ENCODE measurements at regions not wholly inside any gene's neighbourhood (a gene's known extent, or its start where the extent isn't known, plus 50 kb on each side); places are given as distances from the start of the nearest gene placed in this dataset.

DNA sequence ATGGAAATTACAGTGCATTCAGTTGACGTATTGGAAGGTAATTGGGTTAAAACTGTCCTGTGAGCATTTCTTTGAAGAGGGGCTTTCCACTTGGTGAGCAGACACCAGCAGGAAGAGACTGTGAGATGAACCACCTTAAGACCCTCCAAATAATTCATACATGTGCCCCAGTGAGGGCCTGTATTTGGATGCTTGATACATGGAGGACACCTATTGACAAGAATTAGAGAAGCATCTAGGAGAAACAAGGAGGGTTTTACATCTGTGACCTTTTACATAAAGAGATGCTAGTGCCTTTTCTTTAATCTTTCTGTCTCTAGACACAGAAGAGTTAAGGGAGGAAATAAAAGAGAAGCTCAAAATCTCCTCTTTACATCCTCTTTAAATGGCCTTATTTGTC is 1115.3 kb upstream of the IGFBP7 start:
- Histone ChIP-seq H3K4me3 (ENCODE audit: low read depth in 1 of 2, low read length in 2 of 2) (no peak overlapping the region), H3K27ac (ENCODE audit: low read depth in 2 of 2, low read length in 1 of 2) (no peak overlapping the region), H3K9me3 (ENCODE audit: control insufficient read depth in 2 of 2, insufficient read depth in 1 of 2, low read depth in 1 of 2, low read length in 1 of 2) (no peaks in the 10 kb centered on the region), H3K27me3 (ENCODE audit: control insufficient read depth in 1 of 2, insufficient read depth in 2 of 2, low read length in 2 of 2) (no peaks in the 10 kb centered on the region), H3K36me3 (ENCODE audit: control insufficient read depth in 2 of 2, insufficient read depth in 2 of 2, low read length in 1 of 2) (no peaks in the 10 kb centered on the region), H3K4me1 (ENCODE audit: control insufficient read depth in 2 of 2, insufficient read depth in 2 of 2, low read length in 1 of 2) (no peaks in the 10 kb centered on the region)
- WGBS, 2 donors, result 90 to 95% methylated on average over 1 of the region's 1 CpG

GRCh38 chr4:58219179-58219578 is 1109.0 kb upstream of the IGFBP7 start:
- Histone ChIP-seq H3K36me3 (ENCODE audit: control insufficient read depth in 2 of 2, insufficient read depth in 2 of 2, low read length in 1 of 2) (no peaks in the 10 kb centered on the region), H3K4me1 (ENCODE audit: control insufficient read depth in 2 of 2, insufficient read depth in 2 of 2, low read length in 1 of 2) (no peaks in the 10 kb centered on the region), H3K27ac (ENCODE audit: low read depth in 2 of 2, low read length in 1 of 2) (no peak overlapping the region), H3K9me3 (ENCODE audit: control insufficient read depth in 2 of 2, insufficient read depth in 1 of 2, low read depth in 1 of 2, low read length in 1 of 2) (no peaks in the 10 kb centered on the region), H3K4me3 (ENCODE audit: low read depth in 1 of 2, low read length in 2 of 2) (no peak overlapping the region), H3K27me3 (ENCODE audit: control insufficient read depth in 1 of 2, insufficient read depth in 2 of 2, low read length in 2 of 2) (no peaks in the 10 kb centered on the region)
- WGBS, 2 donors, result 51 to 53% methylated on average over 2 of the region's 2 CpGs

GRCh38 chr4:58216461-58216860 is 1106.3 kb upstream of the IGFBP7 start:
- Histone ChIP-seq H3K4me3 (ENCODE audit: low read depth in 1 of 2, low read length in 2 of 2) (no peak overlapping the region), H3K9me3 (ENCODE audit: control insufficient read depth in 2 of 2, insufficient read depth in 1 of 2, low read depth in 1 of 2, low read length in 1 of 2) (no peaks in the 10 kb centered on the region), H3K27me3 (ENCODE audit: control insufficient read depth in 1 of 2, insufficient read depth in 2 of 2, low read length in 2 of 2) (no peaks in the 10 kb centered on the region), H3K27ac (ENCODE audit: low read depth in 2 of 2, low read length in 1 of 2) (no peak overlapping the region), H3K4me1 (ENCODE audit: control insufficient read depth in 2 of 2, insufficient read depth in 2 of 2, low read length in 1 of 2) (no peaks in the 10 kb centered on the region), H3K36me3 (ENCODE audit: control insufficient read depth in 2 of 2, insufficient read depth in 2 of 2, low read length in 1 of 2) (no peaks in the 10 kb centered on the region)
- 95 to 97% methylated on average over 1 of the region's 1 CpG for WGBS, 2 donors

GRCh38 chr4:58214376-58214775 is 1104.2 kb upstream of the IGFBP7 start:
- no peak overlapping the region for H3K4me3 ChIP-seq (ENCODE audit: low read depth in 1 of 2, low read length in 2 of 2)
- H3K4me1 ChIP-seq (ENCODE audit: control insufficient read depth in 2 of 2, insufficient read depth in 2 of 2, low read length in 1 of 2), result no peaks in the 10 kb centered on the region
- 38 to 46% methylated on average over 3 of the region's 3 CpGs for WGBS, 2 donors
- H3K9me3 ChIP-seq (ENCODE audit: control insufficient read depth in 2 of 2, insufficient read depth in 1 of 2, low read depth in 1 of 2, low read length in 1 of 2), result no peaks in the 10 kb centered on the region
- H3K36me3 ChIP-seq (ENCODE audit: control insufficient read depth in 2 of 2, insufficient read depth in 2 of 2, low read length in 1 of 2), result no peaks in the 10 kb centered on the region
- no peak overlapping the region for H3K27ac ChIP-seq (ENCODE audit: low read depth in 2 of 2, low read length in 1 of 2)
- no peaks in the 10 kb centered on the region for H3K27me3 ChIP-seq (ENCODE audit: control insufficient read depth in 1 of 2, insufficient read depth in 2 of 2, low read length in 2 of 2)

GRCh38 chr4:58209551-58209950 is 1099.4 kb upstream of the IGFBP7 start:
- Histone ChIP-seq H3K36me3 (ENCODE audit: control insufficient read depth in 2 of 2, insufficient read depth in 2 of 2, low read length in 1 of 2) (no peaks in the 10 kb centered on the region), H3K4me1 (ENCODE audit: control insufficient read depth in 2 of 2, insufficient read depth in 2 of 2, low read length in 1 of 2) (no peaks in the 10 kb centered on the region), H3K4me3 (ENCODE audit: low read depth in 1 of 2, low read length in 2 of 2) (no peak overlapping the region), H3K9me3 (ENCODE audit: control insufficient read depth in 2 of 2, insufficient read depth in 1 of 2, low read depth in 1 of 2, low read length in 1 of 2) (no peaks in the 10 kb centered on the region), H3K27me3 (ENCODE audit: control insufficient read depth in 1 of 2, insufficient read depth in 2 of 2, low read length in 2 of 2) (no peaks in the 10 kb centered on the region), H3K27ac (ENCODE audit: low read depth in 2 of 2, low read length in 1 of 2) (no peak overlapping the region)
- WGBS, 2 donors, result 38 to 46% methylated on average over 2 of the region's 2 CpGs

DNA sequence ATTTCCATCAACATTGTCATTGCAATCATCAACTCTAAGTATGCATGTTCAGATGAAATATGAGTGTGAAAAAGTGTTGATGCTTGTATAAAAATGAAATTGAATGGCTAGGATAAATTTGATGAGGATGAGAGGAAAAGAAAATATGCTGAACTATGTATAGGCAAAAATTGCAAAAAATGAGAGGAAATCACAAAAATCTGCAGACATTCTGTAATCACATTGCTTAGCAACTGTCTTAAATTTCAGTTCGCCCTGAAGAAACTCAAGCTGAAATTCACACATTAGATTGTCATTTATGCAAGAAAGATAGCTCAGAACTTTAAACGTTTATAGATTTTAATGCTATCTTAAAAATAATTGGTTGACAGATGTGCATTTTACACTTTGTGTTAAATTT is 1098.8 kb upstream of the IGFBP7 start:
- 67 to 73% methylated on average over 2 of the region's 2 CpGs for WGBS, 2 donors
- Histone ChIP-seq H3K27ac (ENCODE audit: low read depth in 2 of 2, low read length in 1 of 2) (no peak overlapping the region), H3K9me3 (ENCODE audit: control insufficient read depth in 2 of 2, insufficient read depth in 1 of 2, low read depth in 1 of 2, low read length in 1 of 2) (no peaks in the 10 kb centered on the region), H3K36me3 (ENCODE audit: control insufficient read depth in 2 of 2, insufficient read depth in 2 of 2, low read length in 1 of 2) (no peaks in the 10 kb centered on the region), H3K27me3 (ENCODE audit: control insufficient read depth in 1 of 2, insufficient read depth in 2 of 2, low read length in 2 of 2) (no peaks in the 10 kb centered on the region), H3K4me3 (ENCODE audit: low read depth in 1 of 2, low read length in 2 of 2) (no peak overlapping the region), H3K4me1 (ENCODE audit: control insufficient read depth in 2 of 2, insufficient read depth in 2 of 2, low read length in 1 of 2) (no peaks in the 10 kb centered on the region)

- WGBS, 2 donors, result 73 to 74% methylated on average over 3 of the region's 3 CpGs
- H3K27ac ChIP-seq (ENCODE audit: low read depth in 2 of 2, low read length in 1 of 2), result no peak overlapping the region
- no peaks in the 10 kb centered on the region for H3K27me3 ChIP-seq (ENCODE audit: control insufficient read depth in 1 of 2, insufficient read depth in 2 of 2, low read length in 2 of 2)
- no peaks in the 10 kb centered on the region for H3K4me1 ChIP-seq (ENCODE audit: control insufficient read depth in 2 of 2, insufficient read depth in 2 of 2, low read length in 1 of 2)
- H3K9me3 ChIP-seq (ENCODE audit: control insufficient read depth in 2 of 2, insufficient read depth in 1 of 2, low read depth in 1 of 2, low read length in 1 of 2), result no peaks in the 10 kb centered on the region
- H3K4me3 ChIP-seq (ENCODE audit: low read depth in 1 of 2, low read length in 2 of 2), result no peak overlapping the region
- no peaks in the 10 kb centered on the region for H3K36me3 ChIP-seq (ENCODE audit: control insufficient read depth in 2 of 2, insufficient read depth in 2 of 2, low read length in 1 of 2)
These were observed 1095.5 kb upstream of the IGFBP7 start for GRCh38 chr4:58205446-58206235.

DNA sequence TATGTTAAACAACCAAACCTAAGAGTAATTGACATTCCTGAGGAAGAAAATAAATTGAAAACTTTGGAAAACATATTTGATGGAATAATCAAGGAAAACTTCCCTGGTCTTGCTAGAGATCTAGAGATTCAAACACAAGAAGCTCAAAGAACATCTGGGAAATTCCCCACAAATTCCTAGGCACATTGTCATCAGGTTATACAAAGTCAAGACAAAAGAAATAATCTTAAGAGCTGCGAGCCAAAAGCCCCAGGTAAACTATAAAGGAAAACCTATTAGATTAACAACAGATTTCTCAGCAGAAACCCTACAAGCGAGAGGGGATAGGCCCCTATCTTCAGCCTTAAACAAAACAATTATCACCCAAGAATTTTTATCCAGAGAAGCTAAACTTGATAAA is 1082.0 kb upstream of the IGFBP7 start:
- no peaks in the 10 kb centered on the region for H3K9me3 ChIP-seq (ENCODE audit: control insufficient read depth in 2 of 2, insufficient read depth in 1 of 2, low read depth in 1 of 2, low read length in 1 of 2)
- no peak overlapping the region for H3K4me3 ChIP-seq (ENCODE audit: low read depth in 1 of 2, low read length in 2 of 2)
- no peaks in the 10 kb centered on the region for H3K36me3 ChIP-seq (ENCODE audit: control insufficient read depth in 2 of 2, insufficient read depth in 2 of 2, low read length in 1 of 2)
- 52 to 54% methylated on average over 2 of the region's 2 CpGs for WGBS, 2 donors
- no peaks in the 10 kb centered on the region for H3K27me3 ChIP-seq (ENCODE audit: control insufficient read depth in 1 of 2, insufficient read depth in 2 of 2, low read length in 2 of 2)
- H3K4me1 ChIP-seq (ENCODE audit: control insufficient read depth in 2 of 2, insufficient read depth in 2 of 2, low read length in 1 of 2), result no peaks in the 10 kb centered on the region
- no peak overlapping the region for H3K27ac ChIP-seq (ENCODE audit: low read depth in 2 of 2, low read length in 1 of 2)

- Histone ChIP-seq H3K27ac (ENCODE audit: low read depth in 2 of 2, low read length in 1 of 2) (no peak overlapping the region), H3K4me1 (ENCODE audit: control insufficient read depth in 2 of 2, insufficient read depth in 2 of 2, low read length in 1 of 2) (no peaks in the 10 kb centered on the region), H3K4me3 (ENCODE audit: low read depth in 1 of 2, low read length in 2 of 2) (no peak overlapping the region), H3K9me3 (ENCODE audit: control insufficient read depth in 2 of 2, insufficient read depth in 1 of 2, low read depth in 1 of 2, low read length in 1 of 2) (no peaks in the 10 kb centered on the region), H3K27me3 (ENCODE audit: control insufficient read depth in 1 of 2, insufficient read depth in 2 of 2, low read length in 2 of 2) (no peaks in the 10 kb centered on the region), H3K36me3 (ENCODE audit: control insufficient read depth in 2 of 2, insufficient read depth in 2 of 2, low read length in 1 of 2) (no peaks in the 10 kb centered on the region)
- WGBS, 2 donors, result 58 to 62% methylated on average over 5 of the region's 5 CpGs
These were observed 1080.9 kb upstream of the IGFBP7 start for GRCh38 chr4:58191109-58191508.

DNA sequence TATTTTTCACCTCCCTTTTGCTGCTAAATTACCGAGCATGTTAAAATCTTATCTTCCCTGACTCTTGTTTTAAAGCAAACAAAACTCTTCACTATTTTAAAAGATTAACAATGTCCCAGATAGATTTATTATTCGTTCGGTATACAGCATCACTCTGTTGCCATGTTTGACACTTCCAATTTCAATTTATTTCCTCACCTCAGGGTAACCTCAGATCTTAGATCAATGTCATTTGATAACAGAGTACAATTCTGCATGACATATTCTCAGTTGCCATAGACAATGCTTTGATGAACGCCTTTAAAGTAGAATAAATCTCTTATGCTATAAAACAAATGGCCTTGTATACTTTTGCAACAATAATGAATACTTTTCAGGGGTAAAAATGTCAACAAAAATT is 1078.1 kb upstream of the IGFBP7 start:
- no peak overlapping the region for H3K27ac ChIP-seq (ENCODE audit: low read depth in 2 of 2, low read length in 1 of 2)
- H3K27me3 ChIP-seq (ENCODE audit: control insufficient read depth in 1 of 2, insufficient read depth in 2 of 2, low read length in 2 of 2), result no peaks in the 10 kb centered on the region
- no peaks in the 10 kb centered on the region for H3K9me3 ChIP-seq (ENCODE audit: control insufficient read depth in 2 of 2, insufficient read depth in 1 of 2, low read depth in 1 of 2, low read length in 1 of 2)
- 69 to 78% methylated on average over 4 of the region's 4 CpGs for WGBS, 2 donors
- no peak overlapping the region for H3K4me3 ChIP-seq (ENCODE audit: low read depth in 1 of 2, low read length in 2 of 2)
- no peaks in the 10 kb centered on the region for H3K4me1 ChIP-seq (ENCODE audit: control insufficient read depth in 2 of 2, insufficient read depth in 2 of 2, low read length in 1 of 2)
- no peaks in the 10 kb centered on the region for H3K36me3 ChIP-seq (ENCODE audit: control insufficient read depth in 2 of 2, insufficient read depth in 2 of 2, low read length in 1 of 2)

Measured in esophagus (tissue), 2 donors.